HG03342 (cell line): ENCODE measurements at regions not wholly inside any gene's neighbourhood (a gene's known extent, or its start where the extent isn't known, plus 50 kb on each side); places are given as distances from the start of the nearest gene placed in this dataset.
"Not testable (repeated sequence)": the region's sequence is repeated elsewhere in the genome, so short reads cannot be mapped to it uniquely, and the experiment has no call there.

Experiments used
- ATAC-seq: cut with Tn5 transposase; IDR thresholded peaks from one replicate; pipeline ENCODE4 v1.9.1; 2021; ENCODE audit warnings: mild to moderate bottlenecking, moderate library complexity; ENCODE audit not compliant: unreplicated experiment

DNA sequence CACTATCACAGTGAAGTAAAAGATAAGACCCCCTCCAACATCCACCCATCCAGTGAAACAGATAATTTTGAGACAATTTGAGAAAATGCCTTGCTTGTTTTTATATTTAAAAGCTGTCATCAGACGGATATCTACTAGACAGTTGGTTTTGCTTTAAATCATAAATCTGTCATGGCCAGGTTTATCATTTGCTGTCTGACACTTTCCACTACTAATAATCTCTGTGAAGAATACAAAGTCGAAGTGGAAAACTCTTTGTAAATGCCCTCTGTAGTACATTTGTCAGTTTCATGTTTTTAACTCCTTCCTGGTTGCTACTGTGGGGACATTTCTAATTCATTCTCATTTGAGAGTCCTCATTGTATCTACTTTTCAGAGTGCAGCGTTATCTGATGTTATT is 1606.2 kb upstream of the PCDH7 start:
- no peak for ATAC-seq

DNA sequence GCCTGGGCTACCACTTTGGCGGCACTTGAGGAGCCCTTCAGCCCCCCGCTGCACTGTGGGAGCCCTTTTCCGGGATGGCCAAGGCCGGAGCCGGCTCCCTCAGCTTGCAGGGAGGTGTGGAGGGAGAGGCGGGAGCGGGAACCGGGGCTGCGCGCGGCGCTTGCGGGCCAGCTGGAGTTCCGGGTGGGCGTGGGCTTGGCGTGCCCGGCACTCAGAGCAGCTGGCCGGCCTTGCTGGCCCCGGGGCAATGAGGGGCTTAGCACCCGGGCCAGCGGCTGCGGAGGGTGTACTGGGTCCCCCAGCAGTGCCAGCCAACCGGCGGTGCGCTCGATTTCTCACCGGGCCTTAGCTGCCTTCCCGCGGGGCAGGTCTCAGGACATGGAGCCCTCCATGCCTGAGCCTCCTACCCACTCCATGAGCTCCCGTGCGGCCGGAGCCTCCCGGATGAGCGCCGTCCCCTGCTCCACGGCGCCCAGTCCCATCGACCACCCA is 1602.9 kb upstream of the PCDH7 start:
- not testable (repeated sequence) for ATAC-seq

DNA sequence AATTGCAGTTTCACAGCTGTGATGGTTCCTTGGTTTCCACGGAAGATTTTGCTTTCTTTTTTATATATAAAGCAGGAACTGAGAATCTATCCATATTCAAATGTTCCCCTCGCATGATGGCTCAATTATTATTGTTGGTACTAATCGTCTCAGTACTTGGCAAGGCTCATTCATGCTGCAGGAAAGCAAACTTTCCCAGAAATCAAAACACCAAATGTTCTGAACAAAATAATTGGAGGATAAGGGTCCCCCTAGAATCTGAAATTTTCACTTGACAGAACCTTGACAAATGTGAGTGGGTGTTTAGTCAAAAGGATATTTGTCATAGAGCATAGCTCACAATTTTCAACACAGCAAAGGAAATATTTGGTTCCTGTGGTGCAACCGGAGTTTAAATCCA is 1598.6 kb upstream of the PCDH7 start:
- no peak for ATAC-seq

DNA sequence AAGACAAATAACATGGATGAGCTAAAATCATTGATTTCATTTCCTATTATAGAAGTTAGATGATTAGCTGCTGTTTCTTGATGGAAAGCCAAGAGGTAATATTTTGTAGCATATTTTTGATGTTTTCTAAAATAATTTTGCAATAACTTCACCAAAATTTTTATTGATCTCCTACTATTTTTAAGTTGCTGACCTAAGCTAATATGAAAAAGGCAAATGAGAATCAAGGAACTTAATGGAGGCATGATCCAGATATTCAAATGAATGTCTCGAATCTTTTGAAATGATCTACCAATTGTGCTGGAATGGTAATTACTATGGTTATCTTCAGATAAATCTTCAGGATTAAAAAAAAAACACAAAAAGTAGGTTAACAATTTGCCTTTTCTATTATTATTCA is 1591.4 kb upstream of the PCDH7 start:
- ATAC-seq = no peak

DNA sequence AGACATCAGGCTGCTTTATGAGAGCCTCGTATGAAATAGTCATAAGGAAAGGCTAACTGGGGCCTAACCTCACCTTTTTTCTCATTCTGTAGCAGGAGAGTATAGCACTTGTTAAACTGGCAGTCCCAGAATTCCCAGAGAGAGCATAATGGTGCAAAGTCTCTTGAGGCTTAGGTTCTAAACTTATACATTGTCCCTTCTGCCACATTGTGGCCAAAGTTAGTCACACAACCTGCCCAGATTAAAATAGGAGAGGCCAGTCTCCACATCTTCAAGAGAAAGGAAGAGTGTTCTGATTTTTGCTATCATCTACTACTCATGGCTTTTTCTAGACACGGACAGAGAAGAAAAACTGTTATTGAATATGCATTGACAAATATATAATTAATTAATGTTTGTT is 1588.9 kb upstream of the PCDH7 start:
- ATAC-seq = no peak

DNA sequence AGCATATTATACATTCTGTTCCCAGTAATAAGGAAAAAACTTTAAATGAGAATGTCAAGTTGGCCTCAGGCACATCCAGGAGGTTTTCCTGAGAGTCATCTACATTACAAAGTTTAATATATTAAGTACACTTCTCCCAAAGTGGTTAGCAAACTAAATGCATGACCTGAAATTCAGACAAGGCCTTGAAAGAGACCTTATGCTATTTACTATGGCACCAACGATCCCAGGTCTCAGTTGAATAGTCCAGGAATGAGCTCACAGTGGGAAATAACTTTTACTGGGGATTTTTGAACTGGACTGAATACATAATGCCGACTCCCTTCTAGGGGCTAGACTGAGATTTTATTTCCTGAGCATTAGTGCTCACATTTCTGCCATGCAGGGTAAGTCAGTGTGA is 1577.5 kb upstream of the PCDH7 start:
- ATAC-seq = no peak

DNA sequence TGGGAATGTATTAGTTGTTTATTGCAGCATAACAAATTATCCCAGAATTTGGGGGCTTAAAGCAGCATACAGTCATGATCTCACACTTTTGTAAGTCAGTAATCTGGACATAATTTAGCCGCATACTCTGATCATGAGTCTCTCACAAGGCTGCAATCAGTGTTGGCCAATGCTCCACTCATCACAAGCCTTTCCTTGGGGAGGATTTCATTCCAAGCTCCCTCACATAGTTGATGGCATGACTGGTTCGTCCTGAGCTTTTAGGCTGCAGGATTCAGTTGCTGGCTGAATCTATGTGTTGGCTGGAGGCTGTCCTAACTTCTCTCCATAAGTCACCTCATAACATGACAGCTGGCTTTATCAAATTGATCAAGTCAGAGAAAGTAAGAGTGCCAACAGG is 1568.6 kb upstream of the PCDH7 start:
- no peak for ATAC-seq

DNA sequence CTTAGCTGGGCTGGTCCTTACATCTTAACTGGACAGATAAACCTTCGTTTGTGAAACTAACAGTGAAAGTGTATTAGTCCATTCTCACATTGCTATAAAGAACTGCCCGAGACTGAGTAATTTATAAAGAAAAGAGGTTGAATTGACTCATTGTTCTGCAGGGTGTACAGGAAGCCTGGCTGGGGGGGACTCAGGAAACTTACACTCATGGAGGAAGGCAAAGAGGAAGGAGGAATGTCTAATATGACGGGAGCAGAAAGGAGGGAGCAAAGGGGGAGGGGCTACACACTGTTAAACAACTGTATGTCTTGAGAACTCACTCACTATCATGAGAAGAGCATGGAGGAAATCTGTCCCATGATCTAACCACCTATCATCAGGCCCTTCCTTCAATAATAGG is 1566.5 kb upstream of the PCDH7 start:
- ATAC-seq = no peak

DNA sequence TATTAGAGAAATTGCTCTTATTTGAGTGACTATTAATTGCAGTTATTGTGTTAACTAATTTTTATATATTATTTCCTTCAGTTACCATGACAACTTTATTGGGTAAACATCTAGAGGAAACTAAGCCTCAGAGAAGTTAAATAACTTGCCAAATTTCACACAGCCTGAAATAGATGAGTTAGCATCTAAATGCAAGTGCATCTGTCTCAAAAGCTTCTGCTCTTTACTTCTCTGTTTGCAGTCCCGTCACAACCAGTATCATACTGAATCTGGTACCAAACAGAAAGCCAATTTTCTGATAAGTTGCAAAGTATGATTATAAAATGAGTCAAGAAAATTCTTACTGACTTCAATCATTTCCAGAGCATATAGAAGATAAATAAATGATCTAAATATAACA is 1544.9 kb upstream of the PCDH7 start:
- ATAC-seq = no peak

DNA sequence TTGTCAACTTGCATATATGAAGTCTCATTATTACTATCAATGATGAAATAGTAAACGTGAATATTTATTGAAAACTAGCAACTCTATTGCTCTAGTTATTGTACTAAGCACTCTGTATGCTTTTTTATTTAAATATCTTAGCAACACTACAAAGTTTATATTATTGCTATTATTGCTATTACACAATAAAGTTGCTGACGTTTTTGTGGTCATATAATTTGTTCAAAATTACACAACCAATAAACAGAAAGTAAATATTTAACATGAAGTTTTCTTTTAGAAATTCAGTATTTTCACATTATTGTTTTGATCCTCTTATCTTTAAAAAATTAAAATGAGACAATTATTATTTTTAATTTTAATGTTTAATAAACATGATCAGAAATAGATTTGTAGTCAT is 1521.1 kb upstream of the PCDH7 start:
- no peak for ATAC-seq

DNA sequence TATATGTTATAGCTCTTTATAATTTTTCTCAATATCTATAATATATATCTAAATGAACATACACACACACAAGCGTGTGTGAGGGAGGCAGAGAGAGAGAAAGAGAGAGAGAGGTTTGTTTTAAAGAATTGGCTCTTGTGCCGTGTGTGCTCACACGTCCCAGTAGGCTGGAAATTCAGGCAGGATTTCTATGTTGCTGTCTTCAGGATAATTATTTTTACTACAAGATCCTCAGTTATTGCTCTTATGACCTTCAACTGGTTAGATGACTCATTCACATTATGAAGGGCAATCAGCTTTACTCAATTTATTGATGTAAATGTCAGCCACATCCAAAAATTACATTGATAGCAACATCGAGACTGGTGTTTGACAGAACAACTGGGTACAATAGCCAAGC is 1520.7 kb upstream of the PCDH7 start:
- no peak for ATAC-seq

DNA sequence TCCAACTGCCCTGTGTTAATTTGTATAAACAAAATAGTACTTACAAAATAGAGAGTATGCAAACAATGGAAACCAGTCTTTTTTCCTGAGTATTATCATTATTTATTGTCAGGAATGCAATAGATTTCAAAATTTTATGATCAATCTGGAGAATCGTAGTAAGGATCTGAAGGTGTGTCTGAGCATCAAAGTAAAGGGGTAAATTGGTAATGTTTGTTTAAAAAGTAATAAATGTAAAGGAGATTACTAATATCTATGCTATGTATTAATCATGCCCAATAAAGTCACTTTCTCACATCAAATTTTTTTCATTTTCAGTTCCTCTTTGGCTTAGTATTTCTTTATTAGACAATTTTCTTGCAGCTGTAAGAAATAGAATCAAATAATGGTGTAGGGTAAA is 1507.1 kb upstream of the PCDH7 start:
- no peak for ATAC-seq

DNA sequence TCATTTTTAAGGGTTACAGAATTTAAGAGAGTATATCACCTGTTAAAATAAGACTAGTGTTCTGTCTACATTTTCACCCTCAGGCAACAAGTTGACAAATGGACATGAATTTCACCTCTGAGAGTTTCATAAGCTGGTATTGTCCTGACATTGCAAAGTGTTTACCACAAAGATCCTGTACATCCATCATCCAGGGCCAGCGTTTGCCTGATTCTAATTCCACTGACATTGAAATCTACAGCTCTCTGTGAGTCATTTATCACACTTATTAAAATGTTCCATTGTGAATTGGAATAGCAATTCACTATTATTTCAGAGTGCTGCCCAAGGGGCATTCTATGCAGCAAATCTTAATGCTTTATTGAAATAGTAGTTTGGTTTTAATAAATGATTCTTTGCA is 1499.4 kb upstream of the PCDH7 start:
- no peak for ATAC-seq

DNA sequence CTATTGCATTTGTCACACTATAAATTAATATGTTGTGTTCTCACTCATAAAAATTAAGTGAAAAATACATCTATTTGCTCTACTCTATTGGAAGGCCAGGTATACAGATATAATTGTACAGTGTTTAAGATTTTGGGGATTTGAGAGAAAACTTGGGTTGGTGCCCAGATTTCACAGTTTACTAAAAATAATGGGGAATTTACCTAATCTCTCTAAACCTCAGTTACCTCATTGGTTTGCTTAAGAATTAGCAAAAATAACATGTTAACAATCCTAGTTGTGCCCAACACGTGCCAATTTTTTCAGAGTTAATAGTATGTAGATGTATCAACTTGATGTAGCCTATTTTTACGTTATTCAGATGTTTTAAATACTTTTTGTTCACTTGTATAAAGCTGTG is 1495.3 kb upstream of the PCDH7 start:
- ATAC-seq = no peak

DNA sequence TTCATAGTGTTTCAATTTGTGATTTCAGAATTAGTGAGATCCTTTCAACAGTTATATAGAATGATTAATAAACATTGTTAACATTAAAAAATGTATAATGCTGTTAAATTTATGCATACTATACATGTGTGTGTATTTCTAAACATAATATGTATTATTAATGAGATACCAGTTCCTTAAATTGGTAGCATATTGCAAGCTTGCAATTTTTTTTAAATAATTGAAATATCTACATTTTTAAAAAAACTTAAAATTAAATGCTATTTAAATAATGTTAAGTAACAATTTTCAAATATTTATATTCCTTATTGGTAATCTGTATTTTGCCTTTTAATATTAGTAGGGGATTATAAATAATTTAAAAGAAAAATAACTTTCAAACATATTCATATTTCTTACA is 1479.5 kb upstream of the PCDH7 start:
- no peak for ATAC-seq

DNA sequence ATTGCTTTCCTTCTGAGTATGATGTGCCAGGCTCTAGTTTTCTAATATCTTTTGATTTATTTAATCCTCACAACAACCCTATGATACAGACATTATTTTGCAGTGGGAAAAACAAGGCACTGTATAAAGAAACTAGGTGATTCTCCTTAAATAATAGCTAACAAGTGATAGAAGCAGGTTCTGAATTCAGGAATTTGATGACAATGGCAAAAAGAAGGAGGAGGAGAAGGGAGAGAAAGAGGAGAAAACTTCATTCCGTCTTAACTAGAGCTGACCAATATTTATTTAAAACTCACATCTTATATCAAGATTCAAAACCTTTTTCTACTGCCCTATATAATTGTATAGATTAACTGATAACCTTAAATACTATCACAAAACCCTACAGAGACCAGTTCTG is 1477.1 kb upstream of the PCDH7 start:
- no peak for ATAC-seq

DNA sequence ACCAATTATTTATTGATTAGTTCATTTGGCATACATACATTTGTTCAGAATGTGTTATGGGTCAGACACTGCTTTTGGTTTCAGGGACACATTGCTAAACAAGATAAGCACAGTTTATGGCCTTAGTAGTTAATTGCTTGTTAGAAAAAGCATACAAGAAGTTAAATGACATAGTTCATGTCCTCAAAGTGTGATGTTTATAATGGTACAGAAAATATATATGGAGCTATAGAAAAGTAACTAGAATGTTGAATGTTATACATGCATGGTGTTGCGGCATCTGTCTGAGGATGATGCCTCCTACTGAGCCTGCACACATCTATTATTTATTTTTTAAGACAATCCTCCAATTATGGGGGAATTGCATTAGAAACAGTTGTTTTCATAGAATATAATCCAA is 1476.3 kb upstream of the PCDH7 start:
- ATAC-seq = no peak

DNA sequence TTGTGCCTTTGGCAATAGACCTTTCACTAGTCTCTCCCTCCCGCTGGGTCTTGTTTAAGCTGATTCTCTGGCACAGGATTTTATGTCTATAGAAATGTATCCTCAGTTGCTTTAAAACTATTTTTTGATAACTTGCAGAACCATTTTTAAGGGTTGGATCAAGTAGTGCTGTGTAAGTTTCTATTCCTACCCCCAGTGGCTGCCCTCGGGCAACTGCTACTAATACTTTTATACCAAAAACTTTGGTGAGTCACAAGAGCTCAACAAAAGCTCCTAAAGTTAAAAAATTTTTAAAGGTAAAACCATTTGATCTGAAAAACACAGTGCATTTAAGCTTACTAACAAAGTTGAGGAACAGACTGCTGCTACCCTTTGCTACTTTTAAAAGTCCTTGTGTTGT is 1460.6 kb upstream of the PCDH7 start:
- no peak for ATAC-seq

DNA sequence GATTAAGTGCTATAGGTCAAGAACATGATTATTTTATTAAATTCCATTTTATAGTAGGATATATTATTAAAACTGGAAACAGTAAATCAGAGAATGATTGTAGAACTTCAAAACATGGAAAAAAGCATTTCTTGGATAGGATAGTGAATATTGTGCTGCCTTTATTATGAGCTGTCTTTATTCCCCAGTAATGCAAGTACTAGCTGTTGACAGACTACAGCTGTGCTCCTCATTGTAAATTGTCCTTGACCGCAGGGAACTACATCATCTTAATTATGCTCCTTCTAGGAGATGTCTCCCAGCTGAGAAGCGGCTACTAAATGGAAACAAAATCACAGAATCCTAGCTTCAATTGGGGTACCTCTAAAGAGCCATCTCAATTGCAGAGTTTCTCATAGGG is 1457.2 kb upstream of the PCDH7 start:
- ATAC-seq = no peak

DNA sequence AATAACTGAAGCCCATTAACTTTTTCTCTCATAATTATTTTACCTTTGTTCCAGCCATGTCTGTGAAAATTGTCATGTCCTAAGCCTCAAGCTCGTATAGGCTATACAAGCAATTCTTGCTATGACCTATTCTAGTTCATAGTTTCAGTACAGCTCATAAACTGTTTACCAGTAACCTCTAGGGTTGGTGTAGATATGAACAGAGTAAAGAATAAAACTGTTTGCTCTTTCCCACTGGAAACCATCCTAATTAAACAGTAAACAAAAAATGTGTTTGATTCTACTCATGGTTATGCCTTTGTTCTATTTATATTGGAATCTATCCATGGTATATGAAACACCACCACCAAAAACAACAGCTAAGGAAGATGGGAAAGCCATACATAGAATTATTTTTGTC is 1444.0 kb upstream of the PCDH7 start:
- no peak for ATAC-seq

DNA sequence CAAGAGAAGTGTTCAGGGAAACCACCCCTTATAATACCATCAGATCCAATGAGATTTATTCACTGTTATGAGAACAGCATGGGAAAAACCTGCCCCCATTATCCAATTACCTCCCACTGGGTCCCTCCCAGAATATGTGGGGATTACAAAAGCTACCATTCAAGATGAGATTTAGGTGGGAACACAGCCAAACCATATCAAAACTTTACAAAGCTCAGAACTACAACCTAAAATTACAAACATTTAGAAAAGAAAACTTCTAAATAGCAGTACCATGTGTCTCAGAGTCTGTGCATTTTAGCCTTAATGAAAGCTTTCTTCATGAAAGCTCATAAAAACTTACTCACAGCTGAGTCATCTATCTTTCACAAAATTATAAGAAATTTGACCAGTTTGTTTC is 1442.8 kb upstream of the PCDH7 start:
- ATAC-seq = no peak

DNA sequence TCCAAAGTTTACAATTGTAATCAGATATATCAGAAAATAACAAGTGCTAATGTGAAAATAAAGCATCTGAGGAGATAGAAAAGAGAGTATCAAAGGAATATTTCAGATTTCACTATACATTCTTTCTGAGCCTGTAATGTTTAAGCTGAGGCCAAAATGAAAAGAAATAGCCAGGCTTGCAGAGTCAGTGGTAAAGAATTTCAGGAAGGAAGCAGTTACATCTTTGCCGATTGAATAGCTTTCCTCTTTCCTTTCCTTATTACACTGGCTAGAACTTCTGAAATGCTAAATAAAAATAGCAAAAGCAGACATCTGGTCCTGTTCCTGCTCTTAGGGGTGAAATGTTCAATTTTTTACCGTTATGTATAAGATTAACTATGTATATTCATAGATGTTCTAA is 1441.6 kb upstream of the PCDH7 start:
- no peak for ATAC-seq

DNA sequence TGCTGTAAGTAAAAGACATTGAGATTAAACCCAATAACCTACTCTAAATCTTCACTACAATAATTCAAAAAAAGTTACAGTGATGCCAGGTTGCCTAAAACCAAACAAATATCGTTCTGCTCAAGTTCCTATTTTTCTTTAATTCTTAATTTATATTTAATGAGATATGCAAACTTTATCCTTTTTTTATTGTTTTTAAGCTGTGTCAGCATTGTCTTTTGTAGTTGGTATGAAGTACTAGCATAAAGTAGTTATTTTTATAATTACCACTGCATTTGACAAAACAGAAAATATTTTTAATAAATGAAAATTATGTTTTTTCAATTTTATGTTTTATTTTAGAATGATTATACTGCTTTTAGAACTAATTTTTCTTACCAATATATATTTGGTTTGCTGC is 1431.1 kb upstream of the PCDH7 start:
- no peak for ATAC-seq

DNA sequence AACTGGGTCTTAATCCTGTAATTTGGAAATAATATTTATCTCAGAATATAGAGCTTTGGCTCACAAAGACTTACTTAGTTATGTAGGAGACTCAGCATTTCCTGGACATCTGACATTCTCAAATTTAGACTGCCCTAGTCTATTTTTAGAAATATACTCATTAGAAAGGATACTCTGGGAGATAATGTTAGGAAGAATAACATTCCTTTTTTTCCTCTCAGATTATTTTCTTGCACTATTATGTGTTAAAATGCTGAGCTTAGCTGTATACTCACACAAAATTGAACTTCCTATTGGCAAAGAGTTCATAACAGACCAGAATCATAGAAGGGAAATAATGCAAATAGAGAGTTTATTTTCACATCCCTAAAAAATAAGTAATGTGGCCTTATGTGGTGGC is 1424.9 kb upstream of the PCDH7 start:
- ATAC-seq = no peak
